ENCODE measurements at regions not wholly inside any gene's neighbourhood (a gene's known extent, or its start where the extent isn't known, plus 50 kb on each side); places are given as distances from the start of the nearest gene placed in this dataset.

- Histone ChIP-seq H2AK9ac (replicated peaks; ENCODE audit: low read depth, low read length, poor library complexity) (no peak overlapping the region), H3K56ac (ENCODE audit: extremely low read depth, insufficient read depth, low read length) (no peak overlapping the region), H4K91ac (ENCODE audit: insufficient read depth, low read depth, low read length) (no peak overlapping the region), H3K4me1 (ENCODE audit: control insufficient read depth, insufficient read depth, low read length) (peaks cover 4% of the 10 kb centered on the region; the same call in 1 of the 2 replicates), H2BK120ac (ENCODE audit: low read depth, low read length) (no peak overlapping the region), H2BK5ac (ENCODE audit: low read depth, low read length, poor library complexity, severe bottlenecking) (no peak overlapping the region), H4K5ac (ENCODE audit: low read depth, low read length) (no peak overlapping the region), H3K4ac (ENCODE audit: low read depth, low read length) (no peak overlapping the region), H3K27me3 (ENCODE audit: control insufficient read depth, insufficient read depth, low read length) (no peaks in the 10 kb centered on the region), H3K4me2 (ENCODE audit: low read depth, low read length) (no peak overlapping the region), H2AFZ (replicated peaks; ENCODE audit: low read length, poor library complexity) (no peak overlapping the region), H3K27ac (ENCODE audit: insufficient read depth, low read length) (no peak overlapping the region), H2AK5ac (ENCODE audit: low read depth, low read length) (no peak overlapping the region), H4K20me1 (ENCODE audit: insufficient read depth, low read length) (no peaks in the 10 kb centered on the region), H2BK20ac (ENCODE audit: low read depth, low read length) (no peak overlapping the region), H3K23ac (ENCODE audit: low read depth, low read length) (no peak overlapping the region), H3K9ac (ENCODE audit: low read depth, low read length) (no peak overlapping the region), H3K14ac (replicated peaks; ENCODE audit: low read depth, low read length) (no peak overlapping the region), H4K8ac (ENCODE audit: low read depth in 2 of 2, low read length in 2 of 2) (no peak overlapping the region), H2BK15ac (ENCODE audit: low read depth, low read length) (no peak overlapping the region), H3K9me3 (ENCODE audit: control insufficient read depth, insufficient read depth, low read length) (peaks cover 2% of the 10 kb centered on the region; the same call in 1 of the 2 replicates), H3K79me1 (ENCODE audit: low read depth in 1 of 2, low read length in 2 of 2) (peaks cover 0 to 12% of the 10 kb centered on the region in 2 experiments; a peak in 1 of 4 replicates), H3K36me3 (ENCODE audit: control insufficient read depth, insufficient read depth, low read length) (peaks cover 1% of the 10 kb centered on the region; the same call in 1 of the 2 replicates), H3K9me1 (ENCODE audit: insufficient read depth, low read length) (peaks cover 4% of the 10 kb centered on the region), H3K4me3 (ENCODE audit: insufficient read depth, low read depth, low read length) (no peak overlapping the region), H3K18ac (ENCODE audit: low read depth, low read length) (no peak overlapping the region)
- WGBS, 2 experiments (ENCODE audit: extremely low coverage in 2 of 2, insufficient read length in 1 of 2) = 67% methylated on average over 1 of the region's 1 CpG; no CpG with 5 or more reads in 1 of the 2 experiments
- no TSS peak for BruUV-seq (replicated peaks)
- POLR2A ChIA-PET (ENCODE audit: unreplicated experiment) = no interaction called here
- in situ Hi-C loops (cut with MboI; ENCODE audit: low sequenced_read_pairs) (no loop called here), dilution Hi-C loops (cut with HindIII; ENCODE audit: low sequenced_read_pairs, unreplicated experiment) (no loop called here), intact Hi-C loops (cut with micrococcal nuclease) (no loop called here)
- no peak for TF ChIP-seq RCOR1 (IDR thresholded peaks at IDR 0.05; ENCODE audit: insufficient replicate concordance, low read length)
- no peak for ATAC-seq (ENCODE audit: low read depth)
- CTCF ChIA-PET = no interaction called here
- no peak for DNase-seq
Observed at GRCh38 chr6:21858076-21858475, 264.5 kb downstream of the SOX4 start.
